Fibroblast of villous mesenchyme (primary cell): ENCODE measurements at regions not wholly inside any gene's neighbourhood (a gene's known extent, or its start where the extent isn't known, plus 50 kb on each side); places are given as distances from the start of the nearest gene placed in this dataset.

ENCODE experiments used
- DNase-seq: peaks from one replicate; pipeline ENCODE4 v3.0.0-alpha.2; 2010; ENCODE audit warnings: low read depth
- H3K4me3 ChIP-seq: 2 replicates; pipeline ENCODE4 v1.5.1; 2011; ENCODE audit warnings: low read depth, mild to moderate bottlenecking, low read length
- CTCF ChIP-seq: IDR thresholded peaks from 2 replicates; pipeline ENCODE4 v1.5.1; 2012; ENCODE audit warnings: low read depth, mild to moderate bottlenecking, low read length; ENCODE audit not compliant: insufficient read depth

- H3K4me3 ChIP-seq: no peak overlapping the region
- no peak for TF ChIP-seq CTCF
- DNase-seq: no peak
Observed at GRCh38 chr3:23648996-23649395, 156.8 kb upstream of the UBE2E1 start.

GRCh38 chr3:23649448-23649847 is 156.3 kb upstream of the UBE2E1 start:
- no peak for DNase-seq
- TF ChIP-seq CTCF: no peak
- no peak overlapping the region for H3K4me3 ChIP-seq

- TF ChIP-seq CTCF: no peak
- DNase-seq: peak; percentile 92
- no peak overlapping the region for H3K4me3 ChIP-seq
Observed at GRCh38 chr3:23650371-23651140, 155.2 kb upstream of the UBE2E1 start.

GRCh38 chr3:23653647-23654525 is 151.9 kb upstream of the UBE2E1 start:
- DNase-seq: peak; percentile 13
- no peak for TF ChIP-seq CTCF
- no peak overlapping the region for H3K4me3 ChIP-seq

- no peak for TF ChIP-seq CTCF
- H3K4me3 ChIP-seq: no peak overlapping the region
- no peak for DNase-seq
Observed at GRCh38 chr3:23654571-23654970, 151.2 kb upstream of the UBE2E1 start.

GRCh38 chr3:23655749-23656148 is 150.0 kb upstream of the UBE2E1 start:
- no peak for TF ChIP-seq CTCF
- DNase-seq: no peak
- no peak overlapping the region for H3K4me3 ChIP-seq
